IPS-NIHi7 (cell line): ENCODE measurements at regions not wholly inside any gene's neighbourhood (a gene's known extent, or its start where the extent isn't known, plus 50 kb on each side); places are given as distances from the start of the nearest gene placed in this dataset.
A peak's percentile ranks its signal among the peaks of the same experiment; 100 is the strongest.
"Not testable (repeated sequence)": the region's sequence is repeated elsewhere in the genome, so short reads cannot be mapped to it uniquely, and the experiment has no call there.

Experiments used
- DNase-seq: peaks from one replicate; pipeline ENCODE4 v3.0.0; 2012; ENCODE audit warnings: mixed read lengths; ENCODE audit errors: extremely low spot score

- DNase-seq: no peak
Observed at GRCh38 chr15:69861331-69862171, 236.2 kb downstream of the TLE3 start.

- DNase-seq: no peak
Observed at GRCh38 chr15:69862540-69862939, 235.2 kb downstream of the TLE3 start.

- no peak for DNase-seq
Observed at GRCh38 chr15:69863446-69863845, 234.3 kb downstream of the TLE3 start.

GRCh38 chr15:69865369-69865768 lies 232.3 kb downstream of the TLE3 start:
- no peak for DNase-seq

GRCh38 chr15:69868756-69869155 lies 229.0 kb downstream of the TLE3 start:
- no peak for DNase-seq

- no peak for DNase-seq
Observed at GRCh38 chr15:69869291-69869690, 228.4 kb downstream of the TLE3 start.

- DNase-seq: no peak
Observed at GRCh38 chr15:69869881-69870505, 227.7 kb downstream of the TLE3 start.

GRCh38 chr15:69871511-69872134 lies 226.1 kb downstream of the TLE3 start:
- no peak for DNase-seq

GRCh38 chr15:69873807-69874206 lies 223.9 kb downstream of the TLE3 start:
- DNase-seq: no peak

- no peak for DNase-seq
Observed at GRCh38 chr15:69874321-69874720, 223.4 kb downstream of the TLE3 start.

GRCh38 chr15:69876064-69876940 lies 221.4 kb downstream of the TLE3 start:
- no peak for DNase-seq

- not testable (repeated sequence) for DNase-seq
Observed at GRCh38 chr15:69879963-69880362, 217.8 kb downstream of the TLE3 start.

- DNase-seq: no peak
Observed at GRCh38 chr15:69880571-69881301, 217.0 kb downstream of the TLE3 start.

GRCh38 chr15:69881302-69881670 lies 216.4 kb downstream of the TLE3 start:
- DNase-seq: no peak

- no peak for DNase-seq
Observed at GRCh38 chr15:69881766-69882165, 216.0 kb downstream of the TLE3 start.

- no peak for DNase-seq
Observed at GRCh38 chr15:69883306-69883705, 214.4 kb downstream of the TLE3 start.

- DNase-seq: peak; percentile 40
Observed at GRCh38 chr15:69885173-69885955, 212.4 kb downstream of the TLE3 start.

GRCh38 chr15:69887009-69887408 lies 210.7 kb downstream of the TLE3 start:
- DNase-seq: no peak

GRCh38 chr15:69887553-69887952 lies 210.2 kb downstream of the TLE3 start:
- DNase-seq: no peak

- no peak for DNase-seq
Observed at GRCh38 chr15:69888406-69888805, 209.3 kb downstream of the TLE3 start.
